ENCODE measurements at regions not wholly inside any gene's neighbourhood (a gene's known extent, or its start where the extent isn't known, plus 50 kb on each side); places are given as distances from the start of the nearest gene placed in this dataset.

DNA sequence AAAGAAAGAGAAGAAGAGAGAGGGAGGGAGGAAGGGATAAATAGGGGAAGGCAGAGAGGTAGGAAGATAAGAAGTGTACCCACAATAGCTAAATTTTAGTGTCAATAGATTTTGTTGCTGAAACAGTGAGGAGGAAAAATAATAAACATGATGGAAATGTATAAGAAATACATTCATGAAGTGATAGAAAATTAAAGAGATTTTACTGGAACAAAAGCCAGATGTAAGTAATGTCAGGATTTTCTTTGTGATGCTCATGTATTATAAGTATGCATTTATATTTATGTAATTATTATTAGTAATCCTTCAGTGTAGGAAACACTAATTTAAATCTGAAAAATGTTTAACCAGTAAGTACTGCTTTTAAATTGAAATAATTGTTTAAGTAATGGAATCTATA is 1125.2 kb upstream of the FANCL start:
- TF ChIP-seq HDGF (IDR thresholded peaks at IDR 0.05; ENCODE audit: borderline replicate concordance), result no peak
- TF ChIP-seq, protein P1, sequence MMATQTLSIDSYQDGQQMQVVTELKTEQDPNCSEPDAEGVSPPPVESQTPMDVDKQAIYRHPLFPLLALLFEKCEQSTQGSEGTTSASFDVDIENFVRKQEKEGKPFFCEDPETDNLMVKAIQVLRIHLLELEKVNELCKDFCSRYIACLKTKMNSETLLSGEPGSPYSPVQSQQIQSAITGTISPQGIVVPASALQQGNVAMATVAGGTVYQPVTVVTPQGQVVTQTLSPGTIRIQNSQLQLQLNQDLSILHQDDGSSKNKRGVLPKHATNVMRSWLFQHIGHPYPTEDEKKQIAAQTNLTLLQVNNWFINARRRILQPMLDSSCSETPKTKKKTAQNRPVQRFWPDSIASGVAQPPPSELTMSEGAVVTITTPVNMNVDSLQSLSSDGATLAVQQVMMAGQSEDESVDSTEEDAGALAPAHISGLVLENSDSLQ (IDR thresholded peaks at IDR 0.05), result no peak
- no peak for TF ChIP-seq SUZ12 (IDR thresholded peaks at IDR 0.05)
- no peak for TF ChIP-seq SP1 (IDR thresholded peaks at IDR 0.05)
- no peak for TF ChIP-seq ELF4 (IDR thresholded peaks at IDR 0.05)
- TF ChIP-seq NFRKB (IDR thresholded peaks at IDR 0.05), result no peak
- TF ChIP-seq ZNF384 (IDR thresholded peaks at IDR 0.05), result no peak
- TF ChIP-seq FOXK2 (IDR thresholded peaks at IDR 0.05), result no peak
- no peak for TF ChIP-seq FOXM1 (IDR thresholded peaks at IDR 0.05; ENCODE audit: borderline replicate concordance)
- TF ChIP-seq BHLHE40 (IDR thresholded peaks at IDR 0.05; ENCODE audit: borderline replicate concordance), result no peak

Data from HEK293T (cell line).